Fibroblast of the aortic adventitia (primary cell): ENCODE measurements at regions not wholly inside any gene's neighbourhood (a gene's known extent, or its start where the extent isn't known, plus 50 kb on each side); places are given as distances from the start of the nearest gene placed in this dataset.

ENCODE experiments used
- DNase-seq: peaks from one replicate; pipeline ENCODE4 v3.0.0-alpha.2; 2010; ENCODE audit warnings: low read depth
- H3K4me3 ChIP-seq: 2 replicates; pipeline ENCODE4 v1.5.1; 2011; ENCODE audit warnings: low read depth, mild to moderate bottlenecking, control low read depth, low read length, moderate library complexity
- CTCF ChIP-seq: IDR thresholded peaks from 2 replicates; pipeline ENCODE4 v1.5.1; 2011; ENCODE audit warnings: mild to moderate bottlenecking, low read length, control low read depth, inconsistent platforms; ENCODE audit not compliant: insufficient read depth

GRCh38 chr13:80140685-80141084 lies 200.2 kb downstream of the SPRY2 start:
- DNase-seq, result no peak
- TF ChIP-seq CTCF, result no peak
- H3K4me3 ChIP-seq, result no peak overlapping the region

GRCh38 chr13:80139196-80139595 lies 201.7 kb downstream of the SPRY2 start:
- DNase-seq, result no peak
- no peak for TF ChIP-seq CTCF
- H3K4me3 ChIP-seq, result no peak overlapping the region

- no peak overlapping the region for H3K4me3 ChIP-seq
- TF ChIP-seq CTCF, result no peak
- DNase-seq, result no peak
Observed at GRCh38 chr13:80137994-80138393, 202.9 kb downstream of the SPRY2 start.

GRCh38 chr13:80134346-80134745 lies 206.6 kb downstream of the SPRY2 start:
- no peak for TF ChIP-seq CTCF
- no peak overlapping the region for H3K4me3 ChIP-seq
- no peak for DNase-seq

- TF ChIP-seq CTCF, result no peak
- DNase-seq, result peak; percentile 50
- H3K4me3 ChIP-seq, result no peak overlapping the region
Observed at GRCh38 chr13:80133631-80134261, 207.2 kb downstream of the SPRY2 start.

- peak; percentile 4 for TF ChIP-seq CTCF
- DNase-seq, result peak; percentile 74
- H3K4me3 ChIP-seq, result peak overlapping the region; percentile 53
Observed at GRCh38 chr13:80132741-80133601, 208.0 kb downstream of the SPRY2 start.
